Kidney glomerular epithelial cell (primary cell): ENCODE measurements at regions not wholly inside any gene's neighbourhood (a gene's known extent, or its start where the extent isn't known, plus 50 kb on each side); places are given as distances from the start of the nearest gene placed in this dataset.
"Not testable (repeated sequence)": the region's sequence is repeated elsewhere in the genome, so short reads cannot be mapped to it uniquely, and the experiment has no call there.

Source experiments
- DNase-seq: peaks from one replicate; lab custom pipeline; 2025; lab: John Stamatoyannopoulos, UW

DNA sequence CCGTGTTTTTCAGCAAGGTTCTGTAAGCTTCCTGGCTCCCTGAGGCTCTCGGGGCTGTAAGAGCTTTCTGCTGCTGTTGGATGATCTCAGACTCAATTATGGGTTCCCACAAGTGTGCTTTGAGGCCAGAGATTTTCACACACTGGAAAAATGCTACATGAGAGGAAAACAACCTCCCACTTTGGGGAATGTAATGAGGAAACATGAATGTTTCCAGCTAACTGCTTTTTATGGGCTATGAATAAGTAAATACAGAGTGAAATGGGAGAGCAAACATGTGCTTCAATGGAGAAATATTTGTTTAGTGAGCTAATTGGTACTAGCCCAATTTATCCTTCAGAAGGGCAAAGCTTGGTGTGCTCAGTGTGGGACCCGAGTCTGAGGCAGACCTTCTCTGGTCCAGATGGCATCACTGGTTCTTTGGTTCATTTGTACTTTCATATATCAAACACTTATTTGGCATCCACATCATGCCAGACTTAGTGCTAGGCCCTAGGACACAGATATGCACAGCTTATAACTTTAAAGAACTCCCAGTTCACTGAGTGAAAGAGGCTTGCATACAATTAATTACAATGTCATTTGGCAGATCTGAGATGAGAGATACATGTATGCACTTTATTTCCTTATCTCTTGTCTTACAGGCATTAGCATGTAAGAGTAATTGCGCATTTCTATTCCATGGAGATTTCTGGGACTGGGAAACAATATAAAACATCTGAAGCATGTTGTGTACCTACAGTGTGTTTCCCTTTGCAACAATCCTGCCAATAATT is 248.8 kb downstream of the RDH14 start:
- DNase-seq: peak; percentile 94

DNA sequence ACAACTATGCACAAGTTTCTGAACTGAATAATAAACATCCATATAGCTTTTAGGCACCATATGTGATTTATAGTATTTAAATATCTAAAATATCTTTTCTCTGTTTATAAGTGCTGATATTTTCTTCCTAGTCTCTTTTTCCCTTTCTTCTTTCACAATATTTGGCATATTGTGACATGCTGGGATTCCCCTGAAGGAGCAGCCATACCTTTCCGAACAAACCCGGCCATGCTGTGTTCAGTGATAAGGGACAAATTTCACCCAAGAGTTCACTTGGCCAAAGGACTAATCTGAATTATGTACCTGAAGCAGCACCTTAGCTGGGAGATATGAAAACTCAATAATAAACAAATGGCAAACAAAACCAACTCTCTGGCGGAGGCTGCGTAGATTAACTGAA is 250.8 kb downstream of the RDH14 start:
- no peak for DNase-seq

DNA sequence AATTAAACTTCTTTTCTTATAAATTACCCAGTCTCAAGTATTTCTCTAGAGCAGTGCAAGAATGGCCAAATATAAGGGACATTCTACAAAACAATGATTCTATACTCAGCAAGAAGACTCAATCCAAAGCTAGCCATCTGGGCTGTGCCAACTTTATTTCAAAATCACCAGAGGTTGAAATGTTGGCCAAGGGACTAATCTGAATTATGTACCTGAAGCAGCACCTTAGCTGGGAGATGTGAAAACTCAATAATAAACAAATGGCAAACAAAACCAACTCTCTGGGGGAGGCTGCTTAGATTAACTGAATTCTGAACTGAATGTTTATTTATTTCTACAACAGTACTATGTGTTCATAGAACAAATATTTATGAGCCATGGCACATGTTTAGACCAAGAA is 251.3 kb downstream of the RDH14 start:
- no peak for DNase-seq

GRCh38 chr2:18304849-18305248 is 255.6 kb downstream of the RDH14 start:
- no peak for DNase-seq

DNA sequence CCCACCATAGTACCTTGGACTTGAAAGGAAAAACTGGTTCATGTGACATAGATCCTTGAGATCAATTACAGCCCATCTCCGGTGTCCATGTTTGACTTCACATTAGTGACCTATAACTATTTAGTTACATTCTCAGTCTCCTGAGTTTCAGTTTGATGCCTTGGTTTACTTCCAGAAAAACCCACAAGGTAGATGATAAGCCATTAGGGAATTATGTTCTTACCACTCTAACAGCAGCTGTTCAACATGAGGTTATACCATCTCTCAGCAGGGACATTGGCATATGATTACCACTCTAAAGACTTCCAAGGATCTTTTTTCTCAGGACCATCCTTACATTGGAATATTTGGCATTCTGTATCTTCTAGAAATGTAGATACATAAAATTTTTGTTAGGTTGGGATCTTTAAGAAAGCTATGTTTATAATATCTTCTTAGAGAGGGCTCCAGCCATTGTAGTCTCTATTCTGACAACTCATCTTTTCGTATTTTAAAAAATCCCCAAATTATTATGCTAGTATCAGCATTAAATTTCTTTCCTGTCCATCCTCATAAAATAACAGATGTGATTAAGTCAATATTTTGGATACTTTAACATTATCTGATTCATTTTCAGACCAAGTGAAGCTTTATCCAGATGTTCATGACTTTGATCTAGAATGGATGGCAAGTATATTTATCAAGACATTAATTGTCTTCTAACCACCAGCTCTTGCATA is 258.9 kb downstream of the RDH14 start:
- DNase-seq: no peak

DNA sequence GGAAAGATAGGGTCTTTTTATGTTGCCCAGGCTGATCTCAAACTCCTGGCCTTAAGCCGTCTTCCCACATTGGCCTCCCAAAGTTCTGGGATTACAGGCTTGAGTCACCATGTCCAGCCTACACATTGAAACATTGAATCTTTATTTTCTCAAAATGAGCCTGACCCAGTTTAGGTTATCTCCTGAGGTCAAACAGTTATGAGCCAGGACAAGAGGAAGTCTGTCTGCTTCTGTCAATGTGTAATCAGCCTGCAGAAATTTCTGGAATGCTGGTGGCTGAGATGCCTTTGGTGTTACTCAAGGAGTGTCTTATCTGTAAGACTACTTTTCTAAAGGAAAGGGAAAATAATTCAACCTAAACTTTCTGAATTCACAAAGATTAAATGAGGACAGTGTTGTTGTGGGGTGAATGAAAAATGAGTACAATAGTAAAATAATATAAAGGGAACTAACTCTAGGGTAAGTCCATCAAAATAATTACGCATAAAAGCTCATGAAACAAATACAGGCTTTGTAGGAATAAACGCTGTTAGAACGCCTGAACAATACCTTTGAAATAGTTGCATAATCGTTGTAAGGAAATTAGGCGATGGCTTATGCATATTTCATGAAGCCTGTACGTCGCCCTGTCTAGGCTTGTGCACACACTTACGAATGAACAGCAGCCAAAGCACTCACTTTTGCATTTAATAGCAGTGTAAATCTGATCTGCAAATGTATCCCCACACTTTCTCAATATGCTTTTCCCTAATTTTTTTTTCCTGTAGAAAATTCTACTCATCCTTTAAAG is 260.8 kb downstream of the RDH14 start:
- DNase-seq: peak; percentile 84

- DNase-seq: no peak
Measured at GRCh38 chr2:18297534-18298058, 262.9 kb downstream of the RDH14 start.

GRCh38 chr2:18290386-18290785 is 270.1 kb downstream of the RDH14 start:
- DNase-seq: no peak

GRCh38 chr2:18286897-18287296 is 273.6 kb downstream of the RDH14 start:
- no peak for DNase-seq

DNA sequence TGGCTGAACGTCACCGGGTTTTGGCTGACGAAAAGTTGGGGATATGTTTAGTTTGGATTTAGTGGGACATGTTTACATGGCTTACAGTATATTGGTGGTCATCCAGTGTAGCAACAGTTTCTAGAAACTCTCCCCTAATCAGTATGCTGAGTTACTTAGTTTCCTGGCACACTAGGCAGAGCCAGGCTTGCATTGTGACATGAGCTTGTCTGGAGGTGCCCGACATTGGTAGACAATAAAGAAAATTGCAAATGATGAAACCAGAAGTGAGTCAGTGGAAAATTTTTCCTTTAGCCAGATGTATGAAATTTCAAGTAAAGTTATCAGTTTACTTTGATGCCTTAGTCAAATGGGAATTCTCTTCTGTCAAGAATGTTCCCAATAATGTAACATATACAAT is 276.1 kb downstream of the RDH14 start:
- no peak for DNase-seq

DNA sequence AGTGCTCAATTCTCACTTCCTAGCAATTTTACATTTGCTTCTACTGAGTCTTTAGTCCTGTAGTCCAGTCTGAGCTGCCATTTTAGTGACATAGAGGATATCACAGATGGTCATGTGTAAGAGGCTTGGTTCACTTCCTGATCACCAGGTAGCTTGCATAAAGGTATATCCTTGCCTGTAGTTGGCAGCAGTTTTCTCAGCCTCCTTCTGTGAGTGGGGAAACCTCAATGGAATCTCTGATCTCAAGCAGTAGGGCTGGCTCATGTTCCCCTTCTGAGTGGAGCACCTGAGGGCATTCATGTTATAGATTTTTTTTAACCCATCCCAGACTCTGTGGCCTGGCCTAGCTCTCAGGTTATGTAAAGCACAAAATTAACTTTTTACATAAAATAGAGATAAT is 278.4 kb downstream of the RDH14 start:
- no peak for DNase-seq

- no peak for DNase-seq
Measured at GRCh38 chr2:18276583-18277075, 283.8 kb downstream of the RDH14 start.

DNA sequence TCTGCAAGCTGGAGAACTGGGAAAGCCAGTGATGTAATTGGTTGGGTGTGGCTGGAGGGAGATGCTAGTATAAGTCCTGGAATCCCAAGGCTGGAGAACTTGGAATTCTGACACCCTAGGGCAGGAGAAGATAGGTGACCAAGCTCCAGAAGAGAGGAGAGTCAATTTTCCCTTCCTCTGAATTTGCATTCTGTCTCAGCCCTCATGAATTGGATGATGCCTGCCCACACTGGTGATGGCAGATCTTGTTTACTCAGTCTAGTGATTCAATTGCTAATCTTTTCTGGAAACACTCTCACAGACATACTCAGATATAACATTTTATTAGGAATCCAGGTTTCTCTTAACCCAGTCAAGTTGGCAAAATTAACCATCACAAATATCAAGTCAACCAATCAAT is 287.2 kb downstream of the RDH14 start:
- no peak for DNase-seq

DNA sequence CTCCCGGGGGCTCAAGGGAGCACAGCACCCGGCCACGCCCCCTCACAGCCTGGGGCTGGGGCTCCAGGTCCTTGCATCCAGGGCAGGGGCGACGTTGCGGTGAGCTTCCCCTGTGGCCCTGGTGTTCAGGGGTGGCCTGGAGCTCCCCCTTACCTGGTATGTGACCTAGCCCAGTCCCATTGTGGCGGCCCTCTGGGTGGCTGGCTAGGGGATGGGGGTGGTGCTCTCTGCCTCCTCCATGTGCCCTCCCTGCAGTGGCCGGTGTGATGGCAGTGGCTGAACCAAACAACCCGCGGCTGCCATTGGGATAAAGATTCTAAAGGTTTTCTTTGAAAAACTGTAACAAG is 288.3 kb downstream of the RDH14 start:
- no peak for DNase-seq

DNA sequence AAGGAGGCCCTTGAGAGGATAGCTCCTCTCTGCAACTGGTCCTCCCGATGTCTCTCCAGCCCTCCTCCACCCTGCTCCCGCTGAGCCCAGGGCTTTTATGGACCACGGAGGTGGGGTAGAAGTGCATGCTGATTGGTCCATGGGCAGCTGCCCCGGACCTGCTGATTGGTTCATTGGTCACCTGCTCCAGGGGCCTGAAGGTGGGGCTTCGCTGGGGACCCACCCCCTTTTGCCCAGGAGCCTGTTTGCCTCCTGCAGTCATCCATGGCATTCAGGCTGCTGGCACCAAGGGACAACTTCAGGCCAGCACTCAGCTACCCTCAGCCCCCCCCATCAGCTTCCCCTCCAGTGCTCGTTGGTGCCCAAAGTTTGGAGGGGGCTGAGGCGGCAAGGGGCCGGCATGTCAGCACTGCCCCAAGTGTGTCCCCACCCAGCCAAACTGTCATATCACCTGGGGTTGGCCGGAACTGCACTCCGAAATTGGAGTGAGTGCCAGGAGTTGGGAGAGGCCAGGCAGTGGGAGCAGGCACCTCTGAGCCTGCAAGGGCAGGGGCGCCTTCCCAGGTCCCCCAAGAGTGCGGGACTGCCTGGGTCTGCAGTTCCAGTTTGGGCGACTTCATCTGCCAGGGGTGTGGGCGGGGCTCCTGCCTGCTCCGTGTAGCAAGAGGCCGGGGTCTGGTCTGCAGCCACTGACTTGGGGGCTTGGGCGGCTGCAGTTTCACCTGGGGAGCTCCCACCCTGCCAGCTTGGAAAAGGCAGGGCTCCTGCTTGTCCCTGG is 288.9 kb downstream of the RDH14 start:
- no peak for DNase-seq

DNA sequence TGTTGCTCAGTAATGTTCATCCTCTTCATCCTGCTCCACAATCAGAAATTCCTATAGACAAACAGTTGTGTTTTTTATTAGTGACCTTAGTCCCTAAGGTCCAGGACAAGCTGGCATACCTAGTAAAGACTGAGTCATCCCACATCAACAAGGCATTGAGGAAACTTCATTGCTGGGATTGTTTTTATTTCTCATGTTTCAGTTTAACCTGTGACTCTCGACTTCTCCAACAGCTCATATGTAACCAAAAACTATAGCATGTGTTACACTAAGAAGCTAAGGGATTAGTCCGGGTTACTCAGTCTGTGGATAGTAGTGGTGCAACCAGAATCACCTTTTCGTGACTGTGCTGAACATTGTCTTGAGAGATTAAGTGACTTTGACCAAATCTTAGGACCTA is 292.1 kb downstream of the RDH14 start:
- no peak for DNase-seq

GRCh38 chr2:18267501-18267900 is 293.0 kb downstream of the RDH14 start:
- peak; percentile 34 for DNase-seq

DNA sequence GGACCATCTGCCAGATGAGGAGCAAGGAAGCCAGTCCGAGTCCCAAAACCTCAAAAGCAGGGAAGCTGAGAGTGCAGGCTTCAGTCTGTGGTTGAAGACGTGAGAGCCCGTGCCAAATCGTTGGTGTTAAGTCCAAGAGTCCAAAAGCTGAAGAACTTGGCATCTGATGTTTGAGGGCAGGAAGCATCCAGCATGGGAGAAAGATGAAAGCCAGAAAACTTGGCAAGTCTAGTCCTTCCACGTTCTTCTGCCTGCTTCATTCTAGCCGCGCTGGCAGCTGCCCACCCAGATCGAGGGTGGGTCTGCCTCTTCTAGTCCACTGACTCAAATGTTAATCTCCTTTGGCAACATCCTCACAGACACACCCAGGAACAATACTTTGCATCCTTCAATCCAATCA is 293.8 kb downstream of the RDH14 start:
- not testable (repeated sequence) for DNase-seq

DNA sequence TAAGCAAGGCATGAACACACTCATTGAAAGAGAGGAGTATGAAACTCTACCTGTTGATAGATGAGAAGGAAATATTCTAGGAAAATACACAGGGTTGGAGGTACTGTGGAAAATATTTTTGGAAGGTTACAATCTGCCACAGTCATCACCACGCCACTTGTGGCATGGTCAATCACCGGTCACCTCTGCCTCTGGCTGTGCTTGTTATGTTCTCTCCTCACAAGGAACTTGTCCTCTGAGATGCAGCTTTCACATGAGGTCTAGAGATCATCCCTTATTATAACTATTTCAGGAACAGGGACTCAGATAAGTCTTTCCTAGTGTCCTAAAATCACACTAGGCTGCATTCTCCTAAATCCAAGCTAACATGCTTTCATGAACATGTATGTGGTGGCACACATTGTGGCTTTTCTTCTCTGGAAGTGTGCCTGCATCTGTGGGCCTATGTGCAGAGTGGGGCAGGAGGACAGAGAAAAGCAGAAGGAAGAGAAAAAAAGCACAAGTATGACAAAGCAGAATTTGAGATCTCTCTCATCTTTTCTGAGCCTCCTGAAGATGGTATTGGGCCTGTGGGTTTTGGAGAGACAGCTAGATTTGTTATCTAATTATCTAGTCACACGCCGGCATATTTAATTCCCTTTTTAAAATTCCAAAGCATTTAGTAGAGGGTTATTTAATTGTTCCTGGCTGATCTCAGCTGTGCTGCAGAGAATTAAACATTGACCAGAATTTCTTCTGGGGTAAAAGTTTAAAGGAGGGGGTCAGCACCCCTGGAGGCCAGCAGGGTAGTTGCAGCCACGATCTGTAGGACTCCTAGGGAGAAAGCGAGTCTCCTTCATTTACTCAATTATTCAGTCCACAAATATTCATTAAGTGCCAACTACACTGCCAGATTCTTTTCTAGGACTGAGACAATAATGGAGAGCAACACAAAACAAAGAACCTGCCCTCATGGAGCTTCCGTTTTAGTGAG is 294.6 kb downstream of the RDH14 start:
- no peak for DNase-seq

DNA sequence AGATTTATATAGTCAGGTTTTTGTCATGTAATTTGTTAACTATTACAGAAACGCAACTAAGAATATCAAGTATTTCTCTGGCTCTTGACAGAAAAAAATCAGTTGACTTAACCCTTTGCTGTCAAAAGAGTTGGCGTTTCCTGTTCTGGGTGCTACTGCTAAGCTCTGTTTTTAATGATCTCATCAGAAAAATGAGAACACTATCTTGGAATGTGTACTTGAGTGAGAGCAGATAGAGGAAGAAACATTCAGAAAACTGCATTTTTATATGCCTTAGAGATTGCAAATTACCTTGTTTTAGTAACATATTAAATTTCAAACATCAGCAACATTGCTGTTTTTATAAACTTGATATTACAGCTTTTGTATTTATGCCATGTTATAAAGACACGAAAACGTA is 297.9 kb downstream of the RDH14 start:
- DNase-seq: no peak
